GM23338 (cell line): ENCODE measurements at regions not wholly inside any gene's neighbourhood (a gene's known extent, or its start where the extent isn't known, plus 50 kb on each side); places are given as distances from the start of the nearest gene placed in this dataset.
A peak's percentile ranks its signal among the peaks of the same experiment; 100 is the strongest.

ENCODE experiments used
- ATAC-seq: fragments of 200-7000 bp; cut with Tn5 transposase; 3 replicates; pipeline ENCODE4 v1.9.1; 2020
- DNase-seq: peaks from one replicate; pipeline ENCODE4 v3.0.0-alpha.2; 2015; ENCODE audit warnings: low spot score
- H2AFZ ChIP-seq: fragments of 200-600 bp; sonication (generic); 2 replicates; pipeline ENCODE4 v1.8.0; 2016; ENCODE audit warnings: antibody characterized with exemption, mild to moderate bottlenecking, moderate library complexity
- H3F3A ChIP-seq: fragments of 200-600 bp; sonication (generic); replicated peaks from 2 replicates; pipeline ENCODE4 v1.8.0; 2017; ENCODE audit warnings: antibody characterized with exemption, mixed run types, low read depth
- H3K27ac ChIP-seq: fragments of 200-600 bp; sonication (generic); 2 replicates; pipeline ENCODE4 v1.6.1; 2016; ENCODE audit warnings: low read depth
- H3K27me3 ChIP-seq: fragments of 200-600 bp; sonication (generic); 2 replicates; pipeline ENCODE4 v1.8.0; 2016; ENCODE audit warnings: mild to moderate bottlenecking, mixed run types, moderate library complexity; ENCODE audit not compliant: insufficient read depth
- H3K36me3 ChIP-seq: fragments of 200-600 bp; sonication (generic); 2 replicates; pipeline ENCODE4 v1.8.0; 2016; ENCODE audit warnings: mild to moderate bottlenecking; ENCODE audit not compliant: insufficient read depth
- H3K4me1 ChIP-seq: fragments of 200-600 bp; sonication (generic); 2 replicates; pipeline ENCODE4 v1.8.0; 2016; ENCODE audit warnings: mild to moderate bottlenecking, moderate library complexity; ENCODE audit not compliant: insufficient read depth
- H3K4me2 ChIP-seq: fragments of 200-600 bp; sonication (generic); 2 replicates; pipeline ENCODE4 v1.7.1; 2017; ENCODE audit warnings: mixed run types
- H3K4me3 ChIP-seq: fragments of 200-600 bp; sonication (generic); 2 replicates; pipeline ENCODE4 v1.6.1; 2016; ENCODE audit warnings: mixed run types
- H3K79me2 ChIP-seq: fragments of 200-600 bp; sonication (generic); replicated peaks from 2 replicates; pipeline ENCODE4 v1.8.0; 2017; ENCODE audit warnings: mild to moderate bottlenecking; ENCODE audit not compliant: insufficient read depth
- H3K9me2 ChIP-seq: fragments of 200-600 bp; sonication (generic); 2 replicates; pipeline ENCODE4 v1.8.0; 2017; ENCODE audit not compliant: insufficient read depth
- H4K20me1 ChIP-seq: fragments of 200-600 bp; sonication (generic); replicated peaks from 2 replicates; pipeline ENCODE4 v1.8.0; 2017; ENCODE audit warnings: mild to moderate bottlenecking; ENCODE audit not compliant: insufficient read depth
- H3K27ac Mint-ChIP-seq: 2 replicates; pipeline ENCODE4 v1.8.0; 2020; ENCODE audit warnings: inconsistent platforms, mild to moderate bottlenecking, moderate library complexity, mixed read lengths
- H3K27me3 Mint-ChIP-seq: 3 replicates; pipeline ENCODE4 v1.8.0; 2022; ENCODE audit warnings: low read depth, mild to moderate bottlenecking, moderate library complexity, mixed read lengths, inconsistent platforms; ENCODE audit not compliant: insufficient read depth, poor library complexity
- H3K36me3 Mint-ChIP-seq: 3 replicates; pipeline ENCODE4 v1.8.0; 2021; ENCODE audit warnings: low read depth, mild to moderate bottlenecking, inconsistent platforms, moderate library complexity, mixed read lengths
- H3K4me1 Mint-ChIP-seq: 3 replicates; pipeline ENCODE4 v1.8.0; 2020; ENCODE audit warnings: mild to moderate bottlenecking, inconsistent platforms, mixed read lengths
- H3K4me3 Mint-ChIP-seq: 3 replicates; pipeline ENCODE4 v1.8.0; 2021; ENCODE audit warnings: moderate library complexity, mild to moderate bottlenecking, inconsistent platforms, mixed read lengths
- H3K9me3 Mint-ChIP-seq: 3 replicates; pipeline ENCODE4 v1.8.0; 2020; ENCODE audit warnings: moderate library complexity, mild to moderate bottlenecking, inconsistent platforms, mixed read lengths
- CREB1 ChIP-seq: fragments of 250-450 bp; sonication (Bioruptor Pico); IDR thresholded peaks from 2 replicates; pipeline ENCODE4 v1.5.0; 2020; ENCODE audit warnings: low read depth, mild to moderate bottlenecking, moderate library complexity
- ETS1 ChIP-seq: IDR thresholded peaks from 2 replicates; pipeline ENCODE4 v1.6.1; 2016; ENCODE audit warnings: antibody characterized with exemption
- EZH2 ChIP-seq: fragments of 200-600 bp; sonication (generic); IDR thresholded peaks from one replicate; pipeline ENCODE4 v1.8.0; 2017; ENCODE audit warnings: antibody characterized with exemption, mild to moderate bottlenecking, low read depth; ENCODE audit not compliant: unreplicated experiment
- EZH2phosphoT487 ChIP-seq: fragments of 200-600 bp; sonication (generic); IDR thresholded peaks from one replicate; pipeline ENCODE4 v1.8.1; 2018; ENCODE audit warnings: antibody characterized with exemption; ENCODE audit not compliant: unreplicated experiment
- JUNB ChIP-seq: IDR thresholded peaks from one replicate; pipeline ENCODE4 v1.6.1; 2016; ENCODE audit warnings: antibody characterized with exemption; ENCODE audit not compliant: unreplicated experiment
- NANOG ChIP-seq: IDR thresholded peaks from 2 replicates; pipeline ENCODE4 v1.6.1; 2016; ENCODE audit warnings: antibody characterized with exemption, borderline replicate concordance
- POLR2AphosphoS5 ChIP-seq: IDR thresholded peaks from 2 replicates; pipeline ENCODE4 v1.6.1; 2016; ENCODE audit warnings: antibody characterized with exemption, low read depth
- REST ChIP-seq: IDR thresholded peaks from one replicate; pipeline ENCODE4 v1.6.1; 2018; ENCODE audit warnings: antibody characterized with exemption; ENCODE audit not compliant: unreplicated experiment
- STAT1 ChIP-seq: IDR thresholded peaks from one replicate; pipeline ENCODE4 v1.6.1; 2016; ENCODE audit warnings: antibody characterized with exemption; ENCODE audit not compliant: unreplicated experiment
- ZNF114 ChIP-seq: fragments of 250-450 bp; sonication (Bioruptor Pico); IDR thresholded peaks from 2 replicates; pipeline ENCODE4 v1.5.0; 2020; ENCODE audit warnings: mild to moderate bottlenecking, moderate library complexity
- ZNF331 ChIP-seq: fragments of 250-450 bp; sonication (Bioruptor Pico); IDR thresholded peaks from 2 replicates; pipeline ENCODE4 v1.5.0; 2020; ENCODE audit warnings: low read depth, mild to moderate bottlenecking, moderate library complexity
- ZNF462 ChIP-seq: fragments of 250-450 bp; sonication (Bioruptor Pico); IDR thresholded peaks from 2 replicates; pipeline ENCODE4 v1.5.0; 2020; ENCODE audit warnings: mild to moderate bottlenecking, moderate library complexity

- no peak for TF ChIP-seq EZH2
- no peak for TF ChIP-seq REST
- no peak for TF ChIP-seq POLR2AphosphoS5
- TF ChIP-seq EZH2phosphoT487 = no peak
- TF ChIP-seq ZNF462 (CRISPR knock-in tag) = no peak
- TF ChIP-seq STAT1 = no peak
- TF ChIP-seq NANOG = no peak
- TF ChIP-seq ETS1 = no peak
- no peak for TF ChIP-seq JUNB
- TF ChIP-seq ZNF331 (CRISPR knock-in tag) = no peak
- no peak for TF ChIP-seq ZNF114
- TF ChIP-seq CREB1 (CRISPR knock-in tag) = no peak
- Mint-ChIP-seq H3K9me3 (peaks cover 28% of the 10 kb centered on the region), H3K4me1 (peaks cover 27% of the 10 kb centered on the region), H3K4me3 (no peak overlapping the region), H3K36me3 (peaks cover 19% of the 10 kb centered on the region; the same call in 2 of the 3 replicates), H3K27me3 (peaks cover 9% of the 10 kb centered on the region), H3K27ac (no peak overlapping the region)
- Histone ChIP-seq H3F3A (no peaks in the 10 kb centered on the region), H3K27me3 (no peaks in the 10 kb centered on the region), H3K4me3 (no peak overlapping the region), H3K36me3 (peaks cover 4% of the 10 kb centered on the region; the same call in 1 of the 2 replicates), H3K9me2 (no peaks in the 10 kb centered on the region; the same call in 1 of the 2 replicates), H3K79me2 (no peaks in the 10 kb centered on the region), H3K27ac (no peak overlapping the region), H3K4me1 (peaks cover 26% of the 10 kb centered on the region), H2AFZ (no peak overlapping the region), H4K20me1 (no peaks in the 10 kb centered on the region), H3K4me2 (peak overlapping the region; percentile 34; the same call in 1 of the 2 replicates)
- ATAC-seq (peak; percentile 56), DNase-seq (peak; percentile 41)
Observed at GRCh38 chr14:22332686-22333421, 256.2 kb downstream of the DAD1 start.
